ENCODE measurements at regions not wholly inside any gene's neighbourhood (a gene's known extent, or its start where the extent isn't known, plus 50 kb on each side); places are given as distances from the start of the nearest gene placed in this dataset.
A peak's percentile ranks its signal among the peaks of the same experiment; 100 is the strongest.
"Not testable (repeated sequence)": the region's sequence is repeated elsewhere in the genome, so short reads cannot be mapped to it uniquely, and the experiment has no call there.

GRCh38 chr10:77740396-77740795 is 102.8 kb upstream of the KCNMA1 start:
- H3K36me3 ChIP-seq (replicated peaks in 1 of 2; ENCODE audit: control insufficient read depth in 1 of 2, insufficient read depth in 2 of 2, low read length in 2 of 2); H3K9me3 ChIP-seq (replicated peaks in 1 of 2; ENCODE audit: control insufficient read depth in 1 of 2, insufficient read depth in 1 of 2, low read length in 2 of 2); H3K36me3 Mint-ChIP-seq; H3K79me2 ChIP-seq (ENCODE audit: insufficient read depth, low read length); H3K27ac Mint-ChIP-seq; H3K27ac ChIP-seq (ENCODE audit: low read depth in 1 of 2, low read length in 2 of 2); H3K4me2 ChIP-seq (replicated peaks; ENCODE audit: extremely low read depth, low read length, poor library complexity, severe bottlenecking); H3K4me3 Mint-ChIP-seq; H3K9ac ChIP-seq (ENCODE audit: insufficient read depth, low read length, poor library complexity, severe bottlenecking); H3K4me3 ChIP-seq (replicated peaks in 1 of 3; ENCODE audit: low read depth in 2 of 3, low read length in 3 of 3); H4K20me1 ChIP-seq (ENCODE audit: insufficient read depth, low read length); H3K27me3 ChIP-seq (ENCODE audit: control insufficient read depth in 2 of 2, insufficient read depth in 2 of 2, low read length in 2 of 2); H2AFZ ChIP-seq (ENCODE audit: insufficient read depth, low read depth, low read length, poor library complexity, severe bottlenecking); H3K4me1 Mint-ChIP-seq; H3K4me1 ChIP-seq (ENCODE audit: control insufficient read depth in 1 of 2, insufficient read depth in 2 of 2, low read length in 2 of 2); H3K27me3 Mint-ChIP-seq (ENCODE audit: low read depth in 3 of 3); DNase-seq; intact Hi-C loops (cut with micrococcal nuclease): not testable (repeated sequence)
- WGBS (ENCODE audit: insufficient coverage), result no CpG with 5 or more reads among the region's 3 CpGs
- H3K9me3 Mint-ChIP-seq, result peaks cover 6 to 16% (median 12%) of the 10 kb centered on the region in 7 donors

- intact Hi-C loops (cut with micrococcal nuclease), result no loop called here
- Histone ChIP-seq H3K27ac (ENCODE audit: low read depth in 1 of 2, low read length in 2 of 2) (no peak overlapping the region), H3K79me2 (ENCODE audit: insufficient read depth, low read length) (no peaks in the 10 kb centered on the region), H3K4me2 (replicated peaks; ENCODE audit: extremely low read depth, low read length, poor library complexity, severe bottlenecking) (no peak overlapping the region), H3K9me3 (replicated peaks in 1 of 2; ENCODE audit: control insufficient read depth in 1 of 2, insufficient read depth in 1 of 2, low read length in 2 of 2) (peaks cover 0 to 5% of the 10 kb centered on the region in 2 donors), H3K4me3 (replicated peaks in 1 of 3; ENCODE audit: low read depth in 2 of 3, low read length in 3 of 3) (no peak overlapping the region), H3K36me3 (replicated peaks in 1 of 2; ENCODE audit: control insufficient read depth in 1 of 2, insufficient read depth in 2 of 2, low read length in 2 of 2) (no peaks in the 10 kb centered on the region), H3K4me1 (ENCODE audit: control insufficient read depth in 1 of 2, insufficient read depth in 2 of 2, low read length in 2 of 2) (no peaks in the 10 kb centered on the region), H3K9ac (ENCODE audit: insufficient read depth, low read length, poor library complexity, severe bottlenecking) (no peak overlapping the region), H4K20me1 (ENCODE audit: insufficient read depth, low read length) (no peaks in the 10 kb centered on the region), H3K27me3 (ENCODE audit: control insufficient read depth in 2 of 2, insufficient read depth in 2 of 2, low read length in 2 of 2) (no peaks in the 10 kb centered on the region), H2AFZ (ENCODE audit: insufficient read depth, low read depth, low read length, poor library complexity, severe bottlenecking) (no peak overlapping the region)
- no peaks in the 10 kb centered on the region for H3K4me1 Mint-ChIP-seq
- peaks cover 6 to 16% (median 12%) of the 10 kb centered on the region in 7 donors for H3K9me3 Mint-ChIP-seq
- DNase-seq, result no peak
- TF ChIP-seq CTCF (IDR thresholded peaks at IDR 0.05), result no peak
- peaks cover 5 to 13% (median 6%) of the 10 kb centered on the region in 3 donors for H3K27me3 Mint-ChIP-seq (ENCODE audit: low read depth in 3 of 3)
- no peaks in the 10 kb centered on the region for H3K36me3 Mint-ChIP-seq
- WGBS (ENCODE audit: insufficient coverage), result no CpG with 5 or more reads among the region's 2 CpGs
- peak overlapping the region in 1 of 7 donors; percentile 21 for H3K27ac Mint-ChIP-seq
- no peak overlapping the region for H3K4me3 Mint-ChIP-seq
Observed at GRCh38 chr10:77738496-77739158, 101.0 kb upstream of the KCNMA1 start.
